B cell (primary cell): ENCODE measurements at regions not wholly inside any gene's neighbourhood (a gene's known extent, or its start where the extent isn't known, plus 50 kb on each side); places are given as distances from the start of the nearest gene placed in this dataset.

Source experiments
- ATAC-seq: fragments of 200-7000 bp; cut with Tn5 transposase; one replicate; pipeline ENCODE4 v1.10.0; 2021; ENCODE audit warnings: low read depth, mild to moderate bottlenecking, moderate number of reproducible peaks, moderate library complexity
- CTCF ChIA-PET: fragments of 350-600 bp; sonication (Branson Sonifier 250); formaldehyde crosslinking; loops from one replicate; lab custom pipeline; 2021; ENCODE audit warnings: antibody characterized with exemption, inconsistent platforms; lab: Charles Lee
- POLR2A ChIA-PET: fragments of 350-600 bp; sonication (Branson Sonifier 250); formaldehyde crosslinking; loops from one replicate; lab custom pipeline; 2021; ENCODE audit warnings: antibody characterized with exemption; lab: Charles Lee
- DNase-seq: peaks from one replicate; pipeline ENCODE4 v3.0.0; 2013
- H2AFZ ChIP-seq: 2 replicates; pipeline ENCODE4 v1.6.1; 2012; ENCODE audit warnings: mild to moderate bottlenecking, low read depth, low read length; ENCODE audit not compliant: insufficient read depth, poor library complexity, severe bottlenecking
- H3K27ac ChIP-seq, 2 donors: 1 replicate in 1 of 2; 2 replicates in 1 of 2; pipeline ENCODE4 v1.5.1; 2012 to 2013; ENCODE audit warnings: low read length in 2 of 2, mild to moderate bottlenecking in 2 of 2, moderate library complexity in 1 of 2
- H3K27me3 ChIP-seq, 4 experiments: fragments of 200-600 bp in 1 of 4; sonication (generic) in 1 of 4; replicated peaks in 1 of 4; 1 replicate in 2 of 4; 2 replicates in 2 of 4; pipeline versions ENCODE4 v1.6.1 to v1.7.0; 2013 to 2016; ENCODE audit warnings: low read length in 3 of 4, mild to moderate bottlenecking in 2 of 4, mixed read lengths in 1 of 4, moderate library complexity in 1 of 4; ENCODE audit not compliant: insufficient read depth in 4 of 4, control insufficient read depth in 3 of 4; ENCODE audit errors: control extremely low read depth in 1 of 4
- H3K36me3 ChIP-seq, 2 experiments: replicated peaks in 1 of 2; 1 replicate in 1 of 2; 2 replicates in 1 of 2; pipeline versions ENCODE4 v1.6.1 to v1.7.1; 2013; ENCODE audit warnings: low read length in 1 of 2; ENCODE audit not compliant: insufficient read depth in 2 of 2, control insufficient read depth in 1 of 2; ENCODE audit errors: control extremely low read depth in 1 of 2, extremely low read depth in 1 of 2
- H3K4me1 ChIP-seq, 2 donors: fragments of 200-600 bp in 1 of 2; sonication (generic) in 1 of 2; 1 replicate in 1 of 2; 2 replicates in 1 of 2; pipeline versions ENCODE4 v1.5.1 to v1.6.1; 2013 to 2017; ENCODE audit warnings: low read length in 2 of 2; ENCODE audit not compliant: control insufficient read depth in 2 of 2, insufficient read depth in 2 of 2
- H3K4me2 ChIP-seq: replicated peaks from 2 replicates; pipeline ENCODE3; 2012; ENCODE audit warnings: mild to moderate bottlenecking, low read depth, low read length; ENCODE audit not compliant: poor library complexity, severe bottlenecking
- H3K4me3 ChIP-seq, 5 experiments: fragments of 200-600 bp in 1 of 5; sonication (generic) in 1 of 5; 1 replicate in 3 of 5; 2 replicates in 2 of 5; pipeline versions ENCODE4 v1.5.1 to v1.7.0; 2011 to 2016; ENCODE audit warnings: low read length in 4 of 5, mild to moderate bottlenecking in 4 of 5, low read depth in 2 of 5, control low read depth in 1 of 5, moderate library complexity in 1 of 5; ENCODE audit not compliant: insufficient read depth in 1 of 5; ENCODE audit errors: control extremely low read depth in 1 of 5, extremely low read depth in 1 of 5
- H3K79me2 ChIP-seq: fragments of 200-600 bp; sonication (generic); one replicate; pipeline ENCODE4 v1.6.0; 2016; ENCODE audit warnings: low read length; ENCODE audit not compliant: control insufficient read depth, insufficient read depth
- H3K9ac ChIP-seq: fragments of 200-600 bp; sonication (generic); 2 replicates; pipeline ENCODE4 v1.6.1; 2017; ENCODE audit warnings: mild to moderate bottlenecking, low read length, moderate library complexity
- H3K9me3 ChIP-seq, 3 donors: one replicate each; pipeline versions ENCODE4 v1.6.1 to v1.7.1; 2013; ENCODE audit warnings: low read length in 2 of 3; ENCODE audit not compliant: control insufficient read depth in 2 of 3, insufficient read depth in 1 of 3; ENCODE audit errors: control extremely low read depth in 1 of 3
- H4K20me1 ChIP-seq: 2 replicates; pipeline ENCODE4 v1.6.0; 2012; ENCODE audit warnings: mild to moderate bottlenecking, low read length; ENCODE audit not compliant: insufficient read depth, control insufficient read depth, poor library complexity, severe bottlenecking
- H3K27ac Mint-ChIP-seq: one replicate; pipeline ENCODE4 v1.8.0; 2021; ENCODE audit warnings: mixed read lengths
- H3K27me3 Mint-ChIP-seq: one replicate; pipeline ENCODE4 v1.8.0; 2021; ENCODE audit warnings: mixed read lengths
- H3K4me1 Mint-ChIP-seq: one replicate; pipeline ENCODE4 v1.8.0; 2021; ENCODE audit warnings: mixed read lengths
- H3K4me3 Mint-ChIP-seq: one replicate; pipeline ENCODE4 v1.8.0; 2021; ENCODE audit warnings: mixed read lengths
- H3K9me3 Mint-ChIP-seq: one replicate; pipeline ENCODE4 v1.8.0; 2022; ENCODE audit warnings: mixed read lengths; ENCODE audit not compliant: insufficient read depth
- EZH2 ChIP-seq: IDR thresholded peaks from 2 replicates; pipeline ENCODE4 v1.6.1; 2012; ENCODE audit warnings: borderline replicate concordance, low read depth, mild to moderate bottlenecking, moderate library complexity, low read length; ENCODE audit not compliant: insufficient read depth, poor library complexity, severe bottlenecking
- WGBS: methylation state at CpG from one replicate; pipeline ENCODE4 v1.1.5; 2013; ENCODE audit warnings: missing lambda C conversion rate; ENCODE audit not compliant: insufficient coverage; 5-methylcytosine and 5-hydroxymethylcytosine counted together
- intact Hi-C: fragments of 100-400 bp; cut with micrococcal nuclease; formaldehyde crosslinking; loops from one replicate; pipeline ENCODE4 v1.10.0; 2022
- TF ChIP-seq, protein P1 (sequence below): fragments of 200-600 bp; IDR thresholded peaks from one replicate; pipeline ENCODE4 v1.8.0; 2022; ENCODE audit warnings: antibody characterized with exemption, mild to moderate bottlenecking

DNA sequence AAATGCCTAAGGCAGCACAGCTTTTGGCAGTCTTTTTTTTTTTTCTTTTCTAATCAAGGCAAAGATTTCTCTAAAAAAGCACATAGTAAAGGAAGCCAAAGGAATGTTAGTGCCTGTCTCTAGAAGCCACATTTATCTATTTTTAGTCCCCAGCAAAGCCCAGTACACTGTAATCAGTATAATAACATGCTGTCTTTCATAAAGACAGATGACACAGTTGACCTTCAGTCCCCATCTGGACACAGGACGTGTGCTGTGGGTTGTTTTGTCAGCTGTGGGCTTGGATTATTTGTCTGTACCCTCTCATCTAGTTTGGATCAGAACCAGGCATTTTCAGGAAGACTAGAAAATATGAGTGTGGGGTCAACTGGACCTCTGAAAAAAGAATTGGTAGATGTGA lies 110.4 kb upstream of the CTNNB1 start:
- Histone ChIP-seq H3K27ac (no peak overlapping the region), H3K9me3 (no peaks in the 10 kb centered on the region), H3K36me3 (no peaks in the 10 kb centered on the region), H3K4me3 (no peak overlapping the region), H3K4me1 (no peaks in the 10 kb centered on the region), H4K20me1 (no peaks in the 10 kb centered on the region), H3K9ac (no peak overlapping the region), H3K27me3 (peaks cover 0 to 2% (median 0%) of the 10 kb centered on the region in 4 experiments), H2AFZ (no peak overlapping the region), H3K79me2 (no peaks in the 10 kb centered on the region), H3K4me2 (no peak overlapping the region)
- CTCF ChIA-PET: no interaction called here
- no peak for ATAC-seq
- TF ChIP-seq, protein P1, sequence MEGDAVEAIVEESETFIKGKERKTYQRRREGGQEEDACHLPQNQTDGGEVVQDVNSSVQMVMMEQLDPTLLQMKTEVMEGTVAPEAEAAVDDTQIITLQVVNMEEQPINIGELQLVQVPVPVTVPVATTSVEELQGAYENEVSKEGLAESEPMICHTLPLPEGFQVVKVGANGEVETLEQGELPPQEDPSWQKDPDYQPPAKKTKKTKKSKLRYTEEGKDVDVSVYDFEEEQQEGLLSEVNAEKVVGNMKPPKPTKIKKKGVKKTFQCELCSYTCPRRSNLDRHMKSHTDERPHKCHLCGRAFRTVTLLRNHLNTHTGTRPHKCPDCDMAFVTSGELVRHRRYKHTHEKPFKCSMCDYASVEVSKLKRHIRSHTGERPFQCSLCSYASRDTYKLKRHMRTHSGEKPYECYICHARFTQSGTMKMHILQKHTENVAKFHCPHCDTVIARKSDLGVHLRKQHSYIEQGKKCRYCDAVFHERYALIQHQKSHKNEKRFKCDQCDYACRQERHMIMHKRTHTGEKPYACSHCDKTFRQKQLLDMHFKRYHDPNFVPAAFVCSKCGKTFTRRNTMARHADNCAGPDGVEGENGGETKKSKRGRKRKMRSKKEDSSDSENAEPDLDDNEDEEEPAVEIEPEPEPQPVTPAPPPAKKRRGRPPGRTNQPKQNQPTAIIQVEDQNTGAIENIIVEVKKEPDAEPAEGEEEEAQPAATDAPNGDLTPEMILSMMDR: no peak
- TF ChIP-seq EZH2: no peak
- no peak for DNase-seq
- POLR2A ChIA-PET: no interaction called here
- peaks cover 11% of the 10 kb centered on the region for H3K27me3 Mint-ChIP-seq
- intact Hi-C loops: no loop called here
- no peaks in the 10 kb centered on the region for H3K9me3 Mint-ChIP-seq
- no CpG with 5 or more reads among the region's 1 CpG for WGBS
- H3K27ac Mint-ChIP-seq: no peak overlapping the region
- H3K4me1 Mint-ChIP-seq: no peaks in the 10 kb centered on the region
- no peak overlapping the region for H3K4me3 Mint-ChIP-seq

DNA sequence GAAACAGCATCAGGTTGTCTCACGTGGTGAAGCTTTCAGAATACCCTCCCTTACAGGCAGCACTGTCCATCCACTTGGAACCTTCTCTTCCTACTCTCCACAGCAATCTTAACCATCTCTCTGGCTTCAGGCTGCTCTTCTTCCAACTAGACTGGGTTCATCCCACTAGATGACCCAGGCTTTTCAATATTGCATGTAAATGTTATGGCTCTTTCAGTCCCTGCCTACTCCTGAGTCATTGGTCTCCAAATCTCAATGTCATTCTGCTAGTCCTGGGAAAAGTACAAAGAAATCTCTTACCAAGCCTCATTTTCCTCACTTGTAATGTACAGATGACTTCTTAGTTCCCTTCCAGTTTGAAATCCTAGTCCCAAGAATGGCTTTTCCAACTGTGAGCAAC lies 109.7 kb upstream of the CTNNB1 start:
- no peak for TF ChIP-seq EZH2
- TF ChIP-seq, protein P1: no peak
- no CpG with 5 or more reads among the region's 1 CpG for WGBS
- H3K79me2 ChIP-seq: no peaks in the 10 kb centered on the region
- no peak overlapping the region for H3K9ac ChIP-seq
- no peak for DNase-seq
- Mint-ChIP-seq H3K27me3 (peaks cover 9% of the 10 kb centered on the region), H3K9me3 (no peaks in the 10 kb centered on the region), H3K4me3 (no peak overlapping the region), H3K27ac (no peak overlapping the region), H3K4me1 (no peaks in the 10 kb centered on the region)
- intact Hi-C loops: no loop called here
- H4K20me1 ChIP-seq: no peaks in the 10 kb centered on the region
- no peaks in the 10 kb centered on the region for H3K9me3 ChIP-seq
- H3K36me3 ChIP-seq: no peaks in the 10 kb centered on the region
- H3K4me2 ChIP-seq: no peak overlapping the region
- no peak for ATAC-seq
- no peaks in the 10 kb centered on the region for H3K4me1 ChIP-seq
- ChIA-PET CTCF (no interaction called here), POLR2A (no interaction called here)
- no peak overlapping the region for H3K27ac ChIP-seq
- no peak overlapping the region for H3K4me3 ChIP-seq
- H3K27me3 ChIP-seq: peaks cover 0 to 2% (median 0%) of the 10 kb centered on the region in 4 experiments
- H2AFZ ChIP-seq: no peak overlapping the region
